GM12878 (cell line): ENCODE measurements at regions not wholly inside any gene's neighbourhood (a gene's known extent, or its start where the extent isn't known, plus 50 kb on each side); places are given as distances from the start of the nearest gene placed in this dataset.

ENCODE experiments used
- CBX5 ChIP-seq: sonication (generic); IDR thresholded peaks from 2 replicates; pipeline ENCODE4 v1.6.1; 2016; ENCODE audit warnings: low read depth, moderate library complexity, mild to moderate bottlenecking, inconsistent platforms
- ETV6 ChIP-seq, 2 experiments: fragments of 450-650 bp in 1 of 2; IDR thresholded peaks in 1 of 2; conservative IDR thresholded peaks in 1 of 2; 2 replicates each; pipeline ENCODE4 v1.6.1; 2014; ENCODE audit warnings: antibody characterized with exemption in 1 of 2, borderline replicate concordance in 1 of 2, low read depth in 1 of 2, mild to moderate bottlenecking in 1 of 2, moderate library complexity in 1 of 2
- MXI1 ChIP-seq: fragments of 150-350 bp; IDR thresholded peaks from 2 replicates; pipeline ENCODE4 v1.6.1; 2011; ENCODE audit warnings: low read depth, mild to moderate bottlenecking, inconsistent platforms, low read length, improper control_type of control experiment
- NRF1 ChIP-seq: conservative IDR thresholded peaks from 2 replicates; pipeline ENCODE4 v1.6.1; 2011; ENCODE audit warnings: mild to moderate bottlenecking, low read depth, low read length, improper control_type of control experiment
- PAX5 ChIP-seq: IDR thresholded peaks from 2 replicates; pipeline ENCODE4 v1.6.1; 2011; ENCODE audit warnings: low read depth, low read length, borderline replicate concordance
- POLR2AphosphoS5 ChIP-seq: IDR thresholded peaks from 2 replicates; pipeline ENCODE4 v1.6.1; 2011; ENCODE audit warnings: mild to moderate bottlenecking, low read length, inconsistent platforms
- TAF1 ChIP-seq: IDR thresholded peaks from 2 replicates; pipeline ENCODE4 v1.6.1; 2011; ENCODE audit warnings: mild to moderate bottlenecking, low read depth, low read length, borderline replicate concordance
- ZSCAN29 ChIP-seq: fragments of 450-650 bp; IDR thresholded peaks from 2 replicates; pipeline ENCODE4 v1.6.1; 2017; ENCODE audit warnings: mild to moderate bottlenecking, moderate library complexity
- TF ChIP-seq, protein P1 (sequence below), 3 experiments: IDR thresholded peaks in 2 of 3; conservative IDR thresholded peaks in 1 of 3; 2 replicates each; pipeline ENCODE4 v1.5.1; 2011; ENCODE audit warnings: low read depth in 3 of 3, low read length in 3 of 3, mild to moderate bottlenecking in 3 of 3, control low read depth in 2 of 3, moderate library complexity in 2 of 3, inconsistent platforms in 1 of 3, mixed read lengths in 1 of 3; ENCODE audit not compliant: control insufficient read depth in 2 of 3, insufficient read depth in 1 of 3; ENCODE audit errors: extremely low read depth in 1 of 3

DNA sequence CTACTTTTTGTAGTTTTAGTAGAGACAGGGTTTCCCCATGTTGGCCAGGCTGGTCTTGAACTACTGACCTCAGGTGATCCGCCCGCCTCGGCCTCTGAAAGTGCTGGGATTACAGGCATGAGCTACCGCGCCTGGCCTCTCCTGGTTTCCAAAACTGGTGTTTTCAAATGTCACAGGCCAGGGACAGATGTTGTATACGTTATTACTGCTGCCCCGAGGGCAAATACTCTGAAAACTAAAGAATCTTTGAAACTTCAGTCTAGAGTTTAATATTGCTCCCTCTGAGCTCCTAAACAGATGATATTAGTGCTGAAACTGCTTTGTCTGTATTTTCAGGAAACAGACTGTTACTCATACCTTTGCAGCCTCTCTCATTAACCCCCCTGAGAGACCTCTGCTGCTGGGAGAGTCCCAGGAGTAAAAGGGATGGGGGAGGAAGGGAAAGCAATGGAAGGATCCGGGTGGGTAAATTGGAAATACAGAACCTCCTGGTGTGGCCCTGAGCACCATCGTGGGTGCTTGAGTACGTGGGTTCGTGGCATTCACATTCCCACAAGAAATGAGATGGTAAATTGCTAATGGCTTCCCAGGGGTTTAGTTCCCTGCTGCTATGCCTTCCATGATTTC lies 96.3 kb upstream of the IGF1R start:
- TF ChIP-seq, protein P1, sequence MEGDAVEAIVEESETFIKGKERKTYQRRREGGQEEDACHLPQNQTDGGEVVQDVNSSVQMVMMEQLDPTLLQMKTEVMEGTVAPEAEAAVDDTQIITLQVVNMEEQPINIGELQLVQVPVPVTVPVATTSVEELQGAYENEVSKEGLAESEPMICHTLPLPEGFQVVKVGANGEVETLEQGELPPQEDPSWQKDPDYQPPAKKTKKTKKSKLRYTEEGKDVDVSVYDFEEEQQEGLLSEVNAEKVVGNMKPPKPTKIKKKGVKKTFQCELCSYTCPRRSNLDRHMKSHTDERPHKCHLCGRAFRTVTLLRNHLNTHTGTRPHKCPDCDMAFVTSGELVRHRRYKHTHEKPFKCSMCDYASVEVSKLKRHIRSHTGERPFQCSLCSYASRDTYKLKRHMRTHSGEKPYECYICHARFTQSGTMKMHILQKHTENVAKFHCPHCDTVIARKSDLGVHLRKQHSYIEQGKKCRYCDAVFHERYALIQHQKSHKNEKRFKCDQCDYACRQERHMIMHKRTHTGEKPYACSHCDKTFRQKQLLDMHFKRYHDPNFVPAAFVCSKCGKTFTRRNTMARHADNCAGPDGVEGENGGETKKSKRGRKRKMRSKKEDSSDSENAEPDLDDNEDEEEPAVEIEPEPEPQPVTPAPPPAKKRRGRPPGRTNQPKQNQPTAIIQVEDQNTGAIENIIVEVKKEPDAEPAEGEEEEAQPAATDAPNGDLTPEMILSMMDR (IDR thresholded peaks at IDR 0.05 in 2 of 3, conservative IDR thresholded peaks at IDR 0.05 in 1 of 3; ENCODE audit: control insufficient read depth in 2 of 3, extremely low read depth in 1 of 3, insufficient read depth in 1 of 3, low read depth in 3 of 3, low read length in 3 of 3), result no peak
- TF ChIP-seq ZSCAN29 (no peak), POLR2AphosphoS5 (no peak), NRF1 (no peak), TAF1 (no peak), ETV6 (conservative IDR thresholded peaks at IDR 0.05 in 1 of 2, IDR thresholded peaks at IDR 0.05 in 1 of 2; ENCODE audit: borderline replicate concordance in 1 of 2, low read depth in 1 of 2) (no peak), MXI1 (no peak), PAX5 (no peak), CBX5 (no peak)
